Amygdala (tissue), 56 donors: ENCODE measurements at regions not wholly inside any gene's neighbourhood (a gene's known extent, or its start where the extent isn't known, plus 50 kb on each side); places are given as distances from the start of the nearest gene placed in this dataset.

Experiments used
- DNase-seq, 56 donors: peaks; one replicate each; lab custom pipeline; 2025; lab: John Stamatoyannopoulos, UW

DNA sequence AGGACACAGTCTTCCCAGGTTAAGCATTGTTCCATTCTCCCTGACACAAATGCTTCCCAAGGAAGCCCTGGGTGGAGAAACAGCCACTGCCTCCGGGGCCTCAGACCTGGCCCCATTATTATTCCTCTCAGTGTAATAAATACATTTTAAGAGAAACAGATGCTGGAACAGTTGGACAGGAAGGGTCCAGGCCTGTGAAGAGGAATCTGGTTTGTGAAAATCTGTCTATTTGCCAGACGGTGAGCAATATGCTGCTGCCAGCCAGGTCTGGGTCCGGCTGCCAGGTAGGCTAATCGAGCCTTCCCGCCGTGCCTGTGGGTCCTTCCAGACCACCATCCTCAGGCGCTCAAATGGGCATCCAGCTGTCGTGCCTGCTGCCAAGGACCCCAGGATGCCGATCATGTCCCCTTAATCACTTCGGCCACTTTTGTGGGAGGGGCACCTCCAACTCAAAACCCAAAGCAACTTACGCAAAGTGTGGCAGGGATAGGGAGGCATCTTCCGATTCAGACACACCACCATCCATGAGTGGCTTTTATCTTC, 528.4 kb downstream of the MIAT start:
- DNase-seq, result no peak

DNA sequence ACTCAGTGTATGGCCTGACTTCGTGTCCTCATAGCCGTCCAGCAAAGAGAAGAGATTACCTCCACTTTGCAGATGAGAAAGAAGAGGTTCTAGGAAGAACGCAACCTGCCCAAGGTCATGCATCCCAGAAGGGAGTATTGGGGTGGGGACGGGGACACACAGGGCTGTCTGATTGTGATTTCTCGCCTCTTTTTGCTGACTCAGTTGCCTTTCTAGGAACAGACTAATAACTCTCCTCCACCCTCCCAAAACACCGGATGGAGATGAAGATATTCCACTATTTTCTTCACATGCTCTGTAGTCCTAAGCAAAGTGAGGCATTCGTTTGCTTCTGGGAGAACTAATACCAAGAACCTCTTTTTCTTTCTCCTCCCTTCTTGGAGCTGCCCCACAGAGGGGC, 529.3 kb downstream of the MIAT start:
- no peak for DNase-seq

DNA sequence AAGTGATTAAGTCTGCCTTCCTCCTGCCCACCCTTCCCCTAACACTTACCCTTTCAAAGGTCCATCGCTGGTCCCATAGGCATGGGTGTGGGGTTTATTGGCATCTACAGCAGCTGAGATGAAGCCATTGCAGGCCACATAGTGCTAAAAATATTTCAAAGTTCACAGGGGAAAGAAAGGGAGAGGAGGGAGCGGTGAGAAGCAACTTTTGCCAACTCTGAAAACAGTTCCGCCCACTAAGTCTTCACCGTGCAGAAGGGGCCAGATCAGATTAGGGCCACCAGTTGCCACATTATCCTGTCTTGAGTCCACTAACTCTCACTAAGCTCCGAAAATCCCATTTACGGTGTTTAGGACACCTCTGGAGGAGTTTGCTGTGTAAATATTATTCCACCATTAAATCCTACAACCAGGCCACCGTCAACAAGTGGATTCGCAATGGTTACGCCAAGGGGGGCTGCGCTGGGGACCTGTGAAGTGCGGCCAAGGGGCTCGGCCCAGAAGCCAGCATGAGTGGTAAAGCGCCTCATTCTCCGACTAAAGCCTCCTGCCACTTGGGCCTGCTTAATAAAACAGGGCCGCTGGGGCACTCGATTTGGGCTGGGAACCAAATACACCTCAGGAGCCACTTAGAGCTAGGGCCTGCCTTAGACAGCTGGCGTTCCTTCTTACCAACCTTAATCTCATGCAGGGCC, 534.9 kb downstream of the MIAT start:
- DNase-seq, result no peak

DNA sequence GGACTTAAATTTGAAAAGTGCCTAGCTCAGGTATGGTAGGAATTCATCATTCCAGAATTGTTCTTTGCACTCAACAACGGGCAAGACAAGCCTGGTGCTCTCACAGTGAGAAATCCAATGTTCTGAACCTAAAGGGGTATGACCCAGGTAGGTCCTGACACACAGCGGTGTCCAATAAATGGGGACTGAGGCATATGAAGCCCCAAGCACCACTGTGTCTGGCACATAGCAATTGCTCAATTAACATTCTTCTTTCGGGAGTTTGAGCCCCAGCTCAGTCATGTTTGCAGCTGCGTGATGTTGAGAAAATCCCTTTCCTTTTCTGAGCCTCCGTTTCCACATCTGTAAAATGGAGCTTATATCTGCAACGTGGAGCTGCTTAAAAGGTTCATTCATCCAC, 535.8 kb downstream of the MIAT start:
- DNase-seq, result no peak

DNA sequence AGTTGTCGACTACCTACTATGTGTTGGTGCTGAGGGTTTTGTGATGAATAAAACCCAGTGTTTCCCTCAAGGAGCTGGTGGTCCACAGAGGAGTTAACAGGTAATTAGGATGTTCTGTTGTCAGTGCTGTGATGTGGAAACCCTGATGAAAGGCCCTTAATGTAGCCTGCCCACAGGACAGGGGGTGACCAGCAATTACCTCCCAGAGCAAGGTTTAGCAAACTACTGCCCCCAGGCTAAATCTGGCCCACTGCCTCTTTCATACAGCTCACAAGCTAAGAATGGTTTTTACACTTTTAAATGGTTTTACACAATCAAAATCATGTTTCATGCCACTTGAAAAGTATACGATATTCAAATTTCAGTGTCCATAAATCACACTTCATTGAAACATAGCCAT, 536.2 kb downstream of the MIAT start:
- no peak for DNase-seq

DNA sequence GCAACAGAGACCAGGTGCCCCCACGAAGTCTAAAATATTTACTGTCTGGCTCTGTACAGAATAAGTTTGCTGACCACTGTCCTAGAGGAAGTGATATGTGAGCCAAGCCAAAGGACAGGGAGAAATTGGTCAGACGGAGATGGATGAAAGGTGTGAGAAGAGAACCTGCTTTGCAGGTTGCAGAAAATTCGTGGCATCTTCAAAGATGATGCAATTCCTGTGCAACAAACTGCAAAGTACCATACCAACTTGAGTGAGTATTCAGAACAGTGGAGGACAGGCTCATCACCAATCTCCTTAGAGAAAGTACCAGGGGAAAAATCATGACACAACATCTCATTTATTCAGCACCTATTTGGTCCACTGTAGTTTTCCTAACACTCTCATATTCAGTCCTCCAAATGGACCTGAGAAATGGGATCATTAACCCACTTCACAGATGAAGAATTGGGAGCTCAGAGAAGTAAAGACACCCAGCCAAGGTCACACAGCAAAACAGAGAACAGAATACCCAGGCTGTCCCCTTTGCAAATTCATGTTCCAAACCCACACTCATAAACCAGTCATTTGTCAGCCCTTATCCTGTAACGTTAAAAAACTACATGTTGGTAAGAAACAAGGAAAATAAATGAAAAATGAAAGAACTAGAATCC, 536.8 kb downstream of the MIAT start:
- no peak for DNase-seq

DNA sequence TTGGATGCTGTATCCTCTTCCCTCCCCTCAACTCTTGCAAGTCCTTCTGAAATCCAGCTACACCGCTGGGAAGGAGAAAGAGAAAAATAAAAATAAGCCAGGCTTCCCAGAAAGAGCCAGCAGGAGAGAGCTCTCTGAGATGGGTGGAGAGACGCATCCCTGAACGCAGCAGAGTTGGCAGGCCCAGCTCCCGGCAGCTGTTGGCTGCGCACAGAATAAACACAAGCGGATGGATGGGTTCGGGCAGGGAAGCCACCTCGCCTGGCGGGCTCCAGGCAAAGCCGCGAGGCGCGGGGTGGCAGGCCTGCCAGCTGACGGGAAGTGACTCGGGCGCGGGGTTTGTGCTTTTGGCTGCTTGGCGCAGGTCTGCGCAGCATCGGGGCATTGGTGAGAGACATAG, 537.7 kb downstream of the MIAT start:
- DNase-seq, result peak in 3 of 56 donors; percentile 3 to 12 (median 10)

DNA sequence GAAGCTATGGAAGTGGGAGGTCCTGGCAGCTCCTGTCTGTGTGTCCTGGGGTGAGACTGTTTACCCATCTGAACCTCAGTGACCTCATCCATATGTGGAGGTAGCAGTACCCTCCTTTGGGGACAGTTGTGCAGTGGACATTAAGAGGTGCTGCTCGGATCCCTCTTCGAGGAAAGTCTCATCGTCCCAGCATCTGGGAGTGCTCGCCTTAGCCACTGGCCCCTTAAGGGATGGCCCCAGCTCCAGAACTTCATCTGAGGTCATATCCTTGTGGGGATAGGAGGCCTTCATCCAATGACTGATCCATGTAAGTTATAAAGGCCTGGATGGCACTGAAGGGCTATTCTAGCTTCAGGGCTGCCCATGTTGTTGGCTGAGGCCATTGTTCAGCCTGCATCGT, 538.1 kb downstream of the MIAT start:
- no peak for DNase-seq

DNA sequence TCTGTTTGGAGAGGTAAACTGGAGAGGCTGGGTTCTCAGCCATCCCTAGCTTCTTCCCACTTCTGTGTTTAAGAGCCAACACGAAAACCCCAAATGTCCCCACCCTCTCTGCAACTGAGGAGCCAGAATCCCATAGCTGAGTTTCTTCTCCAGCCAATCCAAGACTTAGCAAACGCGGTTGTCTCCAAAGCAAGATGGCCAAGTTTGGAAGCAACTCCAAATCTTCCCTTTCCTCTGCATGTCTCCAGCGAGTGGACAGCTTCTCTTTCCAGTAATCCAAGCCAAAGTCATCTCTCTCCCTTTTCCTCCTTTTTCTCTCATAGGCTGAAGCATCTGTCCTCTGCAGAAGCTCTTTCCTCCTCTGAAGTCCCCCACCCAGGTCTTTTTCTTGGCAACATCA, 539.2 kb downstream of the MIAT start:
- DNase-seq, result no peak

DNA sequence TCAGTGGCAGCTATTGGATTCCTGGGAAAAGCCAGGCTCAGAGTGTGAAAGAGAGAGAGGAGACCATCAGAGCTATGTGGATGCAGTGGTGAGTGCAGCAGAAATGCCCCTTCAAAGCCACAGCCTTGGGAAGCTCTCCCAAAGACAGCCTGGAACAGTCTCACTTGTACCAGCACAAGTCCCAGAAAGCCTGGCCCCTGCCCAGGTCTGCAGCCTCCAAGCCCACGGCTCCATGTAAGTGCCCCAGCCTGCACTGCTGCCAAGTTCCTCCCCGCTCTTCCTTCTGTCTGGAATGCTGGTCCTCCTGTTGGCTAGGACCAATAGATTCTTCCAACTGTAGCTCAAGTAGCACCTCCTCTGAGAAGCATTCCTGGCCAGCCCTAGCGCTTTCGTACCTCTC, 539.7 kb downstream of the MIAT start:
- no peak for DNase-seq

DNA sequence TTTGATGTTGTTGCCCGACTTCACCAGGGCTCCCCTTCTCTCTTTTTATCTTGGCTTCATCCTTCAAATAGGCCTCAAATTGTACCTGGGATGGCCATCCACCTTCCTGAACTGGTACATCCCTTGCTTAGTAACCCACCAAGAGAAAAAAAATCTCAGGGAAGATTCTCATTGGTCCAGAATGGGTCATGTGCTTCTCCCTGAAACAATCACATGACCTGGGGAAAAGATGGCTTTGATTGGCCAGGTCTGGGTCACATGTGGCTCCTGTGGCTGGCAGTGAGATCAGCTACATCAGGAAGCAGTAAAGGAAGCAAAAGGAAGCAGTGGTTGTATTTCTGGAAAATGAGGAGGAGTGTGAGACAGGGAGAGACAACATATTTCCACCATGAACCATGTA, 540.2 kb downstream of the MIAT start:
- DNase-seq, result no peak

DNA sequence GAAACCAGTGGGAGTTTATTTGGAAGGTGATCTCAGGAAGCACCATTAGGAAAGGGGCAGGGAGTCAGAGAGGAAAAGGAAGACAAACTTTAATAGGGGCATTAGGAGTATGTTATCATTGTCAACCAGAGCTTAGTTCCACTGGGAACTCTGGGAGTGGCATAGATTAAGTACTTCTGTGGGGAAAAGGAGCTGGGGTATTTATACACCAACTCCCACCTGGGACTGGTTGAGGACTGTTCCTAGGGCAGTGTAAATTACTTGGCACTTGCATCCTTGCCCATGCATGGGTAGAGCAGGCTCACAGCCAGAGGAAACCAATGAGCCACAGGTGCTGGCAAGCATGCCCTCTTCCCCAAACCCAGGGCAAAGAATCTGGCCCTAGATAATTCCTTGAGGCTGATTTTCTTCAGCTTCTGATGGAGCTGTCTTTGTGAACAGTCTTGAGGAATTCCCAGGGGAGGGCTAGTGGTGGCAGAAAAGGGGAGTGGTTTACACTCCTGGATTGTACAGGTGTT, 541.2 kb downstream of the MIAT start:
- no peak for DNase-seq

DNA sequence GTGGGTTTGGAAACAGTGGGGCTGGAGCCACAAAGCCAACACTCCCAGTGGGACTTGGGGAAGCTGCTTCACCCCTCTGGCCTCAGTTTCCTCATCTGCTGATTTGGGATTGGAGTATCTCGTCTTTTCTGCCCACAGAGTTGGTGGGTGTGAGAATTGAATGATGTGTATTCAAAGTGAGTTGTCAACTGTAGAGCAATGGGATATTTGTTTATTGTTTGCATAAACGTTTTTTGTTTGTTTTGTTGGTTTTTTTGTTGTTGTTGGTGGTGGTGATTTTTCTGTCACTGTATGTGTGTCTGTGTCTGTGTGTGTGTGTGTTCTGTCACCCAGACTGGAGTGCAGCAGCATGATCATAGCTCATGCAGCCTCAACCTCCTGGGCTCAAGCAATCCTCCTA, 542.0 kb downstream of the MIAT start:
- DNase-seq, result no peak

DNA sequence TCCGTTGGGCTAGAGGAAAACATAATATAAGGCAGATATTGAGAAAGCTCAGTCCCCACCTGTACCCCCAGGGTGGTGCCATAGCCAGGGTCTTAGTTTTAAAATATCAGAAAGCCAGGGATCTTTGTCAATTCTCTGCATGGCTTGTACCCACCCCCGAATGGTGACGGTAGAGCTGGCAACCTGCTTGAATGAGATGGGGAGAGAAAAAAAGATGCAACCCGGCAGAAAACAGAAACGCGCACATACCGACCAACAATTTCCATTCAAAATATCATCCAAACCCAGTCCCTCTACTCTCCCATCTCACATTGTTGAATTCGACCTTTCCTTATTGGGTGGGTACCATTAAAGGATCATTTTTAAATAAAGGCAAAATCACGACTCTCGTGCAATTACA, 543.9 kb downstream of the MIAT start:
- no peak for DNase-seq

DNA sequence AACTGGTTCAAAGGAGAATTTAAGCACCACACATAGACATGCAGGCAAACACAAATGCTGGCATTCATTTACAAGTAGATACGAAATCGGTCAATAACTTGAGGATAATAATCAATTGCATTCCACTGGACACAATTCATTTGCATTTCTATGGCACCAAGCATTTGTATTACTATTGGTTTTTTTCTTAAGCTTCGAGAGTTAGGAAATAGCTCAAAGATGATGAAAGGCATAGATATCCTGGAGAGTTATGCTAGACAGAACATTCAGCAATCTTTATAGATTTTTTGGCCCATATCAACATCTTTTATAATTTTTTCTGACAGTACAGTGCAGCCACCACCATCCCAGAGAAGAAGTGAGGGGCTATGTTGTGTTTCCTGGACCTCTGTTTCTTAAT, 544.4 kb downstream of the MIAT start:
- DNase-seq, result no peak

DNA sequence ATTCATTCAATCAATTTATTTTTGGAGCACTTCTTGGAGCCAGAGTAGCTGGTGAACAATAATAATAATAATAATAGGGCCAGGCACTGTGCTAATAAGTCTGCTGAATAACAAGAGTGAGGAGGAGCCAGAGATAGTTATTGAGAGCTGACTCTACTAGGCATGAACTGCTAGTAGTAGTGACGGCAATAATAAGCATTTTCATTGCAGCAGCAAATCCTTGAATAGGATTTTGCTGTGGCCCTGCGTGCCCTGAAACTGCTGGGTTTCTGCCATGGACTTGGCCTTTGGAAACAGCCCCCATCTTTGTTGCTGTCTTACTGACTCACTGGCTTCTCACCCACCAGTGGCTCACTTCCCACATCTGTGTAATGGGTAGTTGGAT, 545.9 kb downstream of the MIAT start:
- DNase-seq, result no peak

DNA sequence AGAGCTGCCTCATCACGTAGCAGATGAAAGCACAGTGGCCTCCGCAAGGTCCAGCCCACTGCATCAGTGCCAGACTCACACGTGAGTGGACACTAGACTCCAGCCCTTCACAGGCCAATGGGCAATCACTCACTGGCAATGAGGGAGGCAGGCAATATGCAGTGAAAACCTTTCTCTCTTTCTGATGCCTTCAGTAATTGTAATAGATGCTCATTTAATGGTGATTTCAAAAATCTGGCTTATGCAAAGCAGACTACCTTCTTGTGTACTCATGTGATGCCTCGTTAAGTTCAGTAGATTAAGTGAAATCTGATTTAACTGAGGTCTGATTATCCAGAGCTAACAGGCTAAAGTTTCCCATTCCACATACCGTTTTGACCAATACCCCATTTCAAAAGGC, 546.9 kb downstream of the MIAT start:
- DNase-seq, result no peak

DNA sequence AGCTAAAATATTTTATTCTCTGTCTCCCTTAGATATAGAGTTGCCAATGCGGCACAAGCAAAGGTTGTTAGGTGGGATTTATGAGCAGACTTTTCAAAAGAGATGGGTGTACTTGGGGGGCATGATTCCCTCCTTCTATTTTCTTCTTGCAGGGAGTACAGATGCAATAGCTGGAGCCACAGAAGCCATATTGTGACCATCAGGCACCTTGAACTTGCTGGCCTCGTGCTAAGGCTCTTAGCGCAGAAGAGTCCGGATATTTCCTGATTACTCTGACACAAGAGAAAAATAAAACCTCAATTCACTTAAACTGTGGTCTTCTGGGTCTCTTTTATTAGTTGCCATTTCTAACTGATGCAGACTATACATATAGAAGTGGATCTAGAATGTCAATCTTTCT, 547.4 kb downstream of the MIAT start:
- no peak for DNase-seq

DNA sequence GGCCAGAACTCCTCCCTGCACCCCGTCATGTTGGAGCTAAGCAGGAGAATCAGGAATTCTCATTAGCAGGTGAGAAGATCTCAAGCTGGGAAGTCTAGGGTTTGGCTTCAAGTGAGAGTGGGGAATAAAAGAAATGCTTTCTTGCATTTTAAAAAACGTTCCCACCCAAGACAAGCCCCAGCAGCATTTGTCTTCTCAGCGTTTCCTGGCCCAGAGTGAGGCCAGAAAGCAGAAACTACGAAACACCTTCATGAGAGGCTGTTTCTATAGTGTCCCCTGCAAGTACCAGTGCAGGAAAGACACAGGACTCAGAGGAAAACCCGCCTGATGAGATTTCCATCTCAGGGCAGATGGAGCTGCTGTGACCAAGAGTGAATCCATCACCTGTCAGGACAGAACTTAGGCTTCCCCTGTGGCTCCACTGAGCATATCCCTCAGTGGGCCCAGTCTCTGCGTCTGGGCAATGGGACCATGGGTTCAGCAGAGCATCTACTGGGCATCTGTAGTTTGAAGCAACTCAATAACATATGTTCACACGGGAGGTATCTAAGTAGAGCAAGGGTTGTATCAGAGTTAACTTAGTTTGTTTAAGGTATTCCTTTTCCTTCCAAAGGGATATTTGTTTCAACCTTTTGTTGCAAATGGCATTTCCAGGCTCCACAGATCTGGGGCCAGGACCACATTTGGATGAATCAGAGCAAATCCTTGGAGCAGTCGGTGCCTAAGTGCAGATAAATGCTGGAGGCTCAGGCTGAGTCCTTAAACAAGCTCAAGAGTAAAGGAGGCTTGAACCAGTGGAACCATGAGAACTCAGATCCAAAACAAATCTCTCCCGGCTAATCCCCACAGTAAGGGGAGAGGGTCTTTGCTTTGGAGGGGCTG, 548.3 kb downstream of the MIAT start:
- DNase-seq, result no peak

DNA sequence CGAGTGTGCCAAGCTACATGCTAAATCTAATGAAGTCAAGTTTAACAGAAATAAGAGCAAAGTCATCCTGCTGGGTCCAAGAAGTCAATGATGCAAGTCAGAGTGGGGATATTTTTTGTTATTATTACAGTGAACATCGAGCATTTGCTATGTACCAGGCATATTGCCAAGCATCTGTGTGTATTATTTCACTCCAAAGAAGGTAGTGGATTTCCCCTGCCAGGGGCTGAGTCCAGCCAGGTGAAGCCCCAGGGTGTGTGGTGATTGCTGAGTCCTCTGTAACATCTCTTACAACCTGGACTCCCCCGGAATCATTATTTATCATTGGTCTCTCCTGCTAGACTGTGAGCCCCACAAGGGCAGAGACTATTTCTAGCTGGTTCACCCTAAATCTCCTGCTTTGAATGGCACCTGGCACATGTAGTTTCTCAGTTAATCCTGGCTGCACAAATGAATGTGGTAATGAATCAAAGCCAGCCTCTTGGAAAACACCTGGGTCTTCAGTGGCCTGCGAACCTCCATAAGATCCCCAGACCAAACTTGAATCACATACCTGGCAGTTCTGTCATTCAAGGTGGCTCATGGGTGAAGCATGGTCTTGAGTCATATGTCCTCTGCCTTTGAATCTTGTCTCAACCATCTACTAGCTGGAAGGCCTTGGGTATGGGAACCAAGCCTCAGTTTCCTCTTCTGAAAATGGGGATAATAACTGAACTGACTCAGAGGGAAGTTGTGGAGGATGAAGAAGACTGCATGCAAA, 549.2 kb downstream of the MIAT start:
- no peak for DNase-seq
